Panc1 (cell line): ENCODE measurements at regions not wholly inside any gene's neighbourhood (a gene's known extent, or its start where the extent isn't known, plus 50 kb on each side); places are given as distances from the start of the nearest gene placed in this dataset.

ENCODE experiments used
- ATAC-seq: fragments of 200-7000 bp; cut with Tn5 transposase; 2 replicates; pipeline ENCODE4 v1.9.1; 2020; ENCODE audit warnings: mild to moderate bottlenecking, moderate library complexity
- BruUV-seq: library from RNA; stranded (reverse); fragments of 400-500 nt; replicated peaks from 2 replicates; lab custom pipeline; 2021; lab: Mats Ljungman, UMichigan
- CTCF ChIA-PET: fragments of 300-600 bp; sonication (Branson Sonifier 250); formaldehyde crosslinking; loops from one replicate; lab custom pipeline; 2022; ENCODE audit warnings: antibody characterized with exemption; lab: Charles Lee
- POLR2A ChIA-PET: fragments of 300-600 bp; sonication (Branson Sonifier 250); formaldehyde crosslinking; loops from one replicate; lab custom pipeline; 2022; ENCODE audit warnings: antibody characterized with exemption; lab: Charles Lee
- DNase-seq: peaks from one replicate; pipeline ENCODE4 v3.0.0-alpha.2; 2010; ENCODE audit warnings: low read depth, low spot score
- H3K27ac ChIP-seq: 2 replicates; pipeline ENCODE4 v1.5.1; 2011; ENCODE audit warnings: mild to moderate bottlenecking, low read length, inconsistent platforms
- H3K27me3 ChIP-seq: fragments of 200-500 bp; sonication (Bioruptor generic); 2 replicates; pipeline ENCODE4 v1.6.0; 2014; ENCODE audit warnings: low read length, inconsistent platforms; ENCODE audit not compliant: control insufficient read depth, insufficient read depth
- H3K36me3 ChIP-seq: fragments of 200-500 bp; sonication (Bioruptor generic); 2 replicates; pipeline ENCODE4 v1.5.1; 2014; ENCODE audit warnings: inconsistent platforms, mild to moderate bottlenecking, low read length, moderate library complexity; ENCODE audit not compliant: control insufficient read depth, insufficient read depth
- H3K4me1 ChIP-seq: 2 replicates; pipeline ENCODE4 v1.5.1; 2011; ENCODE audit warnings: inconsistent platforms, mild to moderate bottlenecking, low read length, moderate library complexity; ENCODE audit not compliant: control insufficient read depth, insufficient read depth
- H3K4me3 ChIP-seq, 2 experiments: 2 replicates each; pipeline ENCODE4 v1.5.1; 2011 to 2012; ENCODE audit warnings: low read depth in 2 of 2, low read length in 2 of 2, mild to moderate bottlenecking in 2 of 2, inconsistent platforms in 1 of 2, moderate library complexity in 1 of 2
- H3K9me3 ChIP-seq: fragments of 200-500 bp; sonication (Bioruptor generic); 2 replicates; pipeline ENCODE4 v1.5.1; 2014; ENCODE audit warnings: low read depth, mild to moderate bottlenecking, inconsistent platforms, low read length, moderate library complexity; ENCODE audit not compliant: control insufficient read depth, insufficient read depth
- POLR2AphosphoS5 ChIP-seq: IDR thresholded peaks from 2 replicates; pipeline ENCODE4 v1.6.1; 2012; ENCODE audit warnings: mild to moderate bottlenecking, low read depth, low read length, moderate library complexity
- SIN3A ChIP-seq: IDR thresholded peaks from 2 replicates; pipeline ENCODE4 v1.6.1; 2012; ENCODE audit warnings: low read depth, mild to moderate bottlenecking, low read length, moderate library complexity, borderline replicate concordance; ENCODE audit not compliant: insufficient read depth
- TCF7L2 ChIP-seq: IDR thresholded peaks from 2 replicates; pipeline ENCODE4 v1.6.1; 2011; ENCODE audit warnings: mild to moderate bottlenecking, low read depth, low read length, inconsistent platforms
- in situ Hi-C: cut with HindIII; loops from 2 replicates; pipeline ENCODE4 v1.10.0; 2016; ENCODE audit warnings: low sequenced_read_pairs, low pct_unique_long_range_greater_than_20kb
- intact Hi-C: fragments of 100-400 bp; cut with micrococcal nuclease; formaldehyde crosslinking; loops from one replicate; pipeline ENCODE4 v1.10.0; 2022; ENCODE audit not compliant: unreplicated experiment
- TF ChIP-seq, protein P1 (sequence below), 2 experiments: IDR thresholded peaks; 2 replicates each; pipeline ENCODE4 v1.6.1; 2011 to 2012; ENCODE audit warnings: low read depth in 2 of 2, control low read depth in 1 of 2, low read length in 1 of 2, mild to moderate bottlenecking in 1 of 2, moderate library complexity in 1 of 2; ENCODE audit not compliant: insufficient read depth in 1 of 2
- TF ChIP-seq, protein P2 (sequence below): fragments of 450-650 bp; IDR thresholded peaks from 2 replicates; pipeline ENCODE4 v1.5.1; 2017; ENCODE audit warnings: mild to moderate bottlenecking

DNA sequence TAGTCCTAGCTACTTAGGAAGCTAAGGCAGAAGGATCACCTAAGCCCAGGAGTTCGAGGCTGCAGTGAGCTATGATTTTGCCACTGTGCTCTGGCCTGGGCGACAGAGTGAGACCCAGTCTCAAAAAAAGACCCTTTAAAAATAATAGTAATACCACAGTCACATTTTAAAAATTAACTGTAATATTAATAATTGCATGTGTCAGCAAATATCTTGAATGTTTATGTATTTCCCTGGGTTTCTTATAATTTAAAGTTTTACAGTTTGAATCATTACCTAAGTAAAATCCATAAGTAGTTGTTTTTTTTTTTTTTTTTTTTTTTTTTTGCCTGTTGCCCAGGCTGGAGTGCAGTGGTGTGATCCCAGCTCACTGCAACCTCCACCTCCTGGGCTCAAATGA, 69.2 kb downstream of the LYZL2 start:
- no peak for ATAC-seq
- CTCF ChIA-PET, result no interaction called here
- no peaks in the 10 kb centered on the region for H3K4me1 ChIP-seq
- H3K27ac ChIP-seq, result no peak overlapping the region
- H3K9me3 ChIP-seq, result no peaks in the 10 kb centered on the region
- in situ Hi-C loops, result no loop called here
- TF ChIP-seq TCF7L2 (no peak), SIN3A (no peak), POLR2AphosphoS5 (no peak)
- TF ChIP-seq, protein P1, sequence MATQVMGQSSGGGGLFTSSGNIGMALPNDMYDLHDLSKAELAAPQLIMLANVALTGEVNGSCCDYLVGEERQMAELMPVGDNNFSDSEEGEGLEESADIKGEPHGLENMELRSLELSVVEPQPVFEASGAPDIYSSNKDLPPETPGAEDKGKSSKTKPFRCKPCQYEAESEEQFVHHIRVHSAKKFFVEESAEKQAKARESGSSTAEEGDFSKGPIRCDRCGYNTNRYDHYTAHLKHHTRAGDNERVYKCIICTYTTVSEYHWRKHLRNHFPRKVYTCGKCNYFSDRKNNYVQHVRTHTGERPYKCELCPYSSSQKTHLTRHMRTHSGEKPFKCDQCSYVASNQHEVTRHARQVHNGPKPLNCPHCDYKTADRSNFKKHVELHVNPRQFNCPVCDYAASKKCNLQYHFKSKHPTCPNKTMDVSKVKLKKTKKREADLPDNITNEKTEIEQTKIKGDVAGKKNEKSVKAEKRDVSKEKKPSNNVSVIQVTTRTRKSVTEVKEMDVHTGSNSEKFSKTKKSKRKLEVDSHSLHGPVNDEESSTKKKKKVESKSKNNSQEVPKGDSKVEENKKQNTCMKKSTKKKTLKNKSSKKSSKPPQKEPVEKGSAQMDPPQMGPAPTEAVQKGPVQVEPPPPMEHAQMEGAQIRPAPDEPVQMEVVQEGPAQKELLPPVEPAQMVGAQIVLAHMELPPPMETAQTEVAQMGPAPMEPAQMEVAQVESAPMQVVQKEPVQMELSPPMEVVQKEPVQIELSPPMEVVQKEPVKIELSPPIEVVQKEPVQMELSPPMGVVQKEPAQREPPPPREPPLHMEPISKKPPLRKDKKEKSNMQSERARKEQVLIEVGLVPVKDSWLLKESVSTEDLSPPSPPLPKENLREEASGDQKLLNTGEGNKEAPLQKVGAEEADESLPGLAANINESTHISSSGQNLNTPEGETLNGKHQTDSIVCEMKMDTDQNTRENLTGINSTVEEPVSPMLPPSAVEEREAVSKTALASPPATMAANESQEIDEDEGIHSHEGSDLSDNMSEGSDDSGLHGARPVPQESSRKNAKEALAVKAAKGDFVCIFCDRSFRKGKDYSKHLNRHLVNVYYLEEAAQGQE (IDR thresholded peaks at IDR 0.05; ENCODE audit: insufficient read depth in 1 of 2, low read depth in 2 of 2, low read length in 1 of 2), result no peak
- TF ChIP-seq, protein P2, sequence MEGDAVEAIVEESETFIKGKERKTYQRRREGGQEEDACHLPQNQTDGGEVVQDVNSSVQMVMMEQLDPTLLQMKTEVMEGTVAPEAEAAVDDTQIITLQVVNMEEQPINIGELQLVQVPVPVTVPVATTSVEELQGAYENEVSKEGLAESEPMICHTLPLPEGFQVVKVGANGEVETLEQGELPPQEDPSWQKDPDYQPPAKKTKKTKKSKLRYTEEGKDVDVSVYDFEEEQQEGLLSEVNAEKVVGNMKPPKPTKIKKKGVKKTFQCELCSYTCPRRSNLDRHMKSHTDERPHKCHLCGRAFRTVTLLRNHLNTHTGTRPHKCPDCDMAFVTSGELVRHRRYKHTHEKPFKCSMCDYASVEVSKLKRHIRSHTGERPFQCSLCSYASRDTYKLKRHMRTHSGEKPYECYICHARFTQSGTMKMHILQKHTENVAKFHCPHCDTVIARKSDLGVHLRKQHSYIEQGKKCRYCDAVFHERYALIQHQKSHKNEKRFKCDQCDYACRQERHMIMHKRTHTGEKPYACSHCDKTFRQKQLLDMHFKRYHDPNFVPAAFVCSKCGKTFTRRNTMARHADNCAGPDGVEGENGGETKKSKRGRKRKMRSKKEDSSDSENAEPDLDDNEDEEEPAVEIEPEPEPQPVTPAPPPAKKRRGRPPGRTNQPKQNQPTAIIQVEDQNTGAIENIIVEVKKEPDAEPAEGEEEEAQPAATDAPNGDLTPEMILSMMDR, result no peak
- POLR2A ChIA-PET, result no interaction called here
- no TSS peak for BruUV-seq
- intact Hi-C loops, result no loop called here
- no peaks in the 10 kb centered on the region for H3K27me3 ChIP-seq
- H3K36me3 ChIP-seq, result no peaks in the 10 kb centered on the region
- no peak overlapping the region for H3K4me3 ChIP-seq
- DNase-seq, result no peak

DNA sequence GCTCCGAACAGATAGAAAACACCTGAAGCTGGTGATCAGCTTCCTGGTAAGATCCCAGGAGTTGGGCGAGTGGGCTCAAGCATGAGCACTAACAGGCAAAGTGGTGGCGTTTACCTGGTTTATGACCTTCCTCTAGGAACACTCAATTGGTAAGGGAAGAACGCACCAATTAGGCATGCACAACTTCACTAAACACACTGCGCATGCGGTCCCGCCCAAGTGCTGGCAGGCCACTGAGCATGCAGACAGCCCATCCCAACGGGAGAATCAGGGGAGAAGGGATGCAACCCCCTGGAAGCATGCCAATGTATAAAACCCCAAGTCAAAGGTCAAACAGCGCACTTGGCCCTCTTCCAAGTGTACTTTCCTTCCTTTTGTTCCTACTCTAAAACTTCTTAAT, 70.4 kb downstream of the LYZL2 start:
- intact Hi-C loops, result no loop called here
- no peak for ATAC-seq
- Histone ChIP-seq H3K27me3 (no peaks in the 10 kb centered on the region), H3K9me3 (no peaks in the 10 kb centered on the region), H3K36me3 (no peaks in the 10 kb centered on the region), H3K27ac (no peak overlapping the region), H3K4me3 (no peak overlapping the region), H3K4me1 (no peaks in the 10 kb centered on the region)
- TF ChIP-seq SIN3A, result no peak
- TF ChIP-seq, protein P1 (IDR thresholded peaks at IDR 0.05; ENCODE audit: insufficient read depth in 1 of 2, low read depth in 2 of 2, low read length in 1 of 2), result no peak
- TF ChIP-seq TCF7L2, result no peak
- no peak for TF ChIP-seq POLR2AphosphoS5
- TF ChIP-seq, protein P2, result no peak
- DNase-seq, result no peak
- in situ Hi-C loops, result no loop called here
- no TSS peak for BruUV-seq
- POLR2A ChIA-PET, result no interaction called here
- CTCF ChIA-PET, result no interaction called here
